ENCODE measurements at regions not wholly inside any gene's neighbourhood (a gene's known extent, or its start where the extent isn't known, plus 50 kb on each side); places are given as distances from the start of the nearest gene placed in this dataset.

DNA sequence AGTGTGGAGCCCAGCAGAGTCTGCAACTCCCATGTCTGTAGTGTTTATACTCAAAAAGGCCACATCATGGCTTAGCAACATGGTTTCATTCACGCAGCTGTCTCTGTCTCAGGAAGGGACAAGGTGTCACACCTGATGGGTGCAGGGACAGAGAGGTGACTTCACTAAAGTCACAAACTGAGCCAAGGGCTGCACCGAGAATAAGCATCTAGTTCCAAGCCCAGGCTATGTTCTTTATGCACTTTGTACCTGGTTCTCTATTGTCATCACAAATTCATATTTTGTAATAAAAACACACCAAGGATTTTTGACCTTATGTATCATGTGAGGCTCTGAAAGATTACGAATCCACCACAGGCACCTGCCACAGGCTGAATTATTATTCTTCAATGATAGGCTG, 64.9 kb upstream of the STK32A start:
- no peak for DNase-seq

DNA sequence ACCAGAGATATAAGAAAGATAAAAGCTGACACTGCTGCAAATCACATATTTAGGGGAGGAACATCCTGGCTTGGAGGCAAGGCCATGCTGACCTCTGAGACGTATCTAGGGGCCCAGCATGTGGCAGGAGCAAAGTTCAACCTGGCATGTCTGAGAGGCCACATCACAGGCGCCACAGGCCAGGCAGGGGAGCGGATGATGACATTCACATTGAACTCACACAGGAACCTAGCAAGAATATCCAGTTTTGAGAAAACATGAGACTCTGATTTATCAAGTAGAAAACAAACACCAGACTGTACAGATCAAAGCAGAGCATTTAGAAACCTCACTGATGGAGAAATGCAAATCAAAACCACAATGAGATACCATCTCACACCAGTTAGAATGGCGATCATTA, 64.2 kb upstream of the STK32A start:
- DNase-seq, result no peak

DNA sequence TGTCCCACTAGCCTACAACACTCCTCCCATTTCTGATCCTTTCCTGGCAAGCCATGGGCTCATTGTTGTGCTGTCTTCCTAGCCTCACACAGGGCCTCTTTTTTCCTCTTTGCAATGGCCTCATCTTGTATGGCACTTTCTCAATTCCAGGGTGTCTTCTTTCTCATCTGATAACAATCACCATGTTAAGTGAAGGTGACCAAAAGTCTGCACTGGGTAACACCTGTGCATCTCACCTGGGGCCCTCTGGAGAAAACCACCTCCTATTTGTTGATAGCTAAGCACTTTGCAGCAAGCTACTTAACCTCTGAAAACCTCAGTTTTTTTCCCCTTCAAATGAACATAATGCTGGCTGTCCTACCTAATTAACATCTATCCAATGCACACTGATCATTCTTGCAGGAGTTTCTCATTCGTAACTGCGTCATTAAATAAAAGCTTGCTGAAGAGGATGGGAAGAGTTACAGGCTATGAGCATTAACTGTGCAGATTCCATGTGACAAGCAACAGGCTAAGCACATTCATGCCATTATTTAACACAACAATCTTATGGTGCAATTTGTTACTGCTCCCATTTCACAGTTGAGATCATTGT, 60.1 kb upstream of the STK32A start:
- DNase-seq, result no peak

DNA sequence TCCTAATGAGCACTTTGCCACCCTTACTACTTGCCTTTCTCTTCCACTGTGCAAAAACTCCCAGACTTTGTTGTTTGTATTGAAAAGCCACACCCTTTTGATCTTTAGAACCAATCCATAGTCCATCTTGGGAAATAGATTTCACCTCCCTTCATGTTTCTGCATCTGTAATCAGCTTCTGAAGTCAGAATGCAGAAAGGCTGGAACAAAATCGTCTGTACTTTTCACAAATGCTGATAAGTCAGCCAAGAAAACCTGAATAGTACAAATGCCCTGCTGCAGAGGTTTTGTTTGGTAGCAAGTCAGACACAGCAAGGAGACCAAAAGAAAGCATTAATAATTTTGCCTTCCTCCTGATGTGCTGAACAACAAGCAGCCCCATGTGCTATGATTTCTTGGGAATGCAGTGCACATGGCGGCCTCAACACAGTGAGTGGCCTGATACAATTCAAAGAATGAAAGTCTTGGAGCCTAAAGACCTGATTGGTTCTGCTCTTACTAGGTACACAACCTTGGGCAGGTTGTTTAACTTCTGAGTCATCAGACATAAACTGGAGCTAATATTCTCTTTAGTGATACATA, 59.2 kb upstream of the STK32A start:
- DNase-seq, result no peak

DNA sequence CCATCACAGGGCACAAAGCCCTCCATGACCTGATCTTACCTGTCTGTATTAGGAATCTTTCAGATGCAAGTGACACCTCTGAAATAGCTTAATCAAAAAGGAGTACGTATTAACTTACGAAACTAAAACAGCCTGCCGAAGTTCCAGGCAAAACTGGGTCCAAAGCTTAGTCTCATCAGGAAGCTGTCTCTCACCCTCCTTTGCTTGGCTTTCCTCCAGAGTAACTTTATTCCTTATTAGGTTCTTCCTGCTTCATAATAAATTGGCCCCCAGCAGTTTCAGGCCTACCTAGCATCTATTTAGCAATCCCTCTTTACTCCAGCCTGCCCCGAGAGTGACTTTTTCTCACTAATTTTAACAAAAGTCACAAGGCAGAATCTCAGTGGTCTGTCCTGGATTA, 58.4 kb upstream of the STK32A start:
- DNase-seq, result no peak

DNA sequence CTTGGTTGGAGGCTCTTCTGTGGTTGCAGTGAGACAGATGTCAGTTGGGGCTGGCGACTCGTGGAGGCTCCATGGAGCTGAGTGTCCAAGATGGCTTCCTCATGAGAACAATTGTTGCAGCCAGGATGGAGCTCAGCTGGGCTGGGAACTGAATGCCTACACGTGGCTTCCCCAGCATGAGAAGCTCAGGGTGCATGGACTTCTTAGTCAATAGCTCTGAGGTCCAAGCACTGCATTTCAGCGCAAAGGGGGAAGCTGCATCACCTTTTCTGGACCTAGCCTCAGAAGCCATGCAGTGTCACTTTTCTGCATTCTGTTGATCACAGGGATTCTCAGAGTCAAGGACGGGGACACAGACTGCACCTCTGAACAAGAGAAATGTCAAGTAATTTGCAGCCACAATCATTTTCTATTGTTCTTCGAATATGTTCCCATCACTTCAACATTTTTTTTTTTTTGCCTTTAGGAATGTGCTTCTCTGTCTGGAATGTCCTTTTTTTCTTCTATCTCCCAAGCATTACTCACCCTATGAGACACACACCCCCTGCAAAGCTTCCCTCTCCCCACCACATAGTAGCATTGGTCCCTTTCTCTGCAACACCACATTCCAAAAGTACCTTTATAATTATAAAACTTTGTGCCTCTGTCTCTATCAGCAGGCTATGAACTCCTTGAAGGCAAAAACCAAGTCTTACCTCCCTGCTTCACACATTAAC, 57.5 kb upstream of the STK32A start:
- DNase-seq, result no peak

DNA sequence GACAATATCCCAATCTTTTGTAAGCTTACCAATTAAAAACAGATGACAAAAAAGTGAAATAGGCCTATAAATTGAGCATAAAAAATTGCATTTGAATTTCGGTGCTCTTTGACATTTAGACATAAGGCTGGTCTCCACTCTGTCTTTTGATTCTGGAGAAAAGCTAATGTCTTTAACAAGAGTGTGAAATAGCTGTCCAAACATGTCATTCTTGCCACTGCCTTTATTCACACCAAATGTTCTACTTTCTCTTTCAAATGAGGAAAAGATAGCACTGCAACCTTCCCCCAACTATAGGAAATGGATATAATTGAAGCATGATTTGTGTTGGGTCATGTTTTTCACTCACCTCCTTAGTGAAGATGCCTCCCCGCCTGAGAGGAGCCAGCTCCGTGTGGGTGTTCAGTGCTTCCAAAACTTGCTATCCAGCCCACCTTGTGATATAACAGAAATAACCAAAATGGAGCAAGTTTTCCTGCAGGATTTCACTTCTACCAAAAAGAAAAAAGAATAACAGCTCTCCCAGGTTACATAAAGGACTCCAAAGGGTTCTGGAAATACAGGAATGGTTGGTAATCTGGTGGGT, 55.2 kb upstream of the STK32A start:
- DNase-seq, result no peak

DNA sequence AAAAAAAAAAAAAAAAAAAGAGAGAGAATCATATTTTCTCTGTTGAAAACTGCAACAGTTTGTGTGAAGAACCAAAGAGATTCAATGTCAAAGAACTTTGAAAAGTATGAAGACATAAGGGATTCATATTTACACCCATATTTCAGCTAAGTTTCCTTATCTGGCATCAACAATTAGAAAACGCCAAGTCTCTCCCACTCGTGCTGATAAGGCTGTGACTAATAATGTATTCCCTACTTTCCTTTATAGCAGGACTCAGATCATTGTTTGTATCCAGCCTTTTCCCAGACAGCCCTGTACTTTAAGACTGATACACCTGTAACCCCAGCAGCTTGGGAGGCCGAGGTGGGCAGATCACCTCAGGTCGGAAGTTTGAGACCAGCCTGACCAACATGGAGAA, 54.1 kb upstream of the STK32A start:
- no peak for DNase-seq
